Endothelial cell of umbilical vein (primary cell): ENCODE measurements at regions not wholly inside any gene's neighbourhood (a gene's known extent, or its start where the extent isn't known, plus 50 kb on each side); places are given as distances from the start of the nearest gene placed in this dataset.

Experiments used
- BruUV-seq: library from RNA; stranded (reverse); fragments of 400-500 nt; replicated peaks from 2 replicates; lab custom pipeline; 2021; lab: Mats Ljungman, UMichigan
- CTCF ChIA-PET: fragments of 300-600, 350-600 bp; sonication (Branson Sonifier 250); formaldehyde crosslinking; loops from one replicate; lab custom pipeline; 2021; ENCODE audit warnings: antibody characterized with exemption, inconsistent platforms; lab: Charles Lee
- POLR2A ChIA-PET: fragments of 300-600, 350-600 bp; sonication (Branson Sonifier 250); formaldehyde crosslinking; loops from one replicate; lab custom pipeline; 2021; ENCODE audit warnings: antibody characterized with exemption, inconsistent platforms; lab: Charles Lee
- DNase-seq: peaks from one replicate; pipeline ENCODE4 v3.0.0-alpha.2; 2011; ENCODE audit warnings: low read depth, low spot score
- FAIRE-seq: peaks from 2 replicates; lab custom pipeline; 2011; peaks lifted over from hg19 to GRCh38; lab: Jason Lieb, UNC
- H2AFZ ChIP-seq: 2 replicates; pipeline ENCODE4 v1.6.0; 2012; ENCODE audit warnings: low read depth, low read length, control low read depth, inconsistent platforms
- H3K27ac ChIP-seq: 2 replicates; pipeline ENCODE4 v1.5.1; 2011; ENCODE audit warnings: low read depth, mild to moderate bottlenecking, control low read depth, low read length, moderate library complexity; ENCODE audit not compliant: insufficient read depth
- H3K27me3 ChIP-seq, 2 experiments: 2 replicates each; pipeline versions ENCODE4 v1.6.0 to v1.6.1; 2011; ENCODE audit warnings: low read length in 2 of 2, mixed read lengths in 1 of 2; ENCODE audit not compliant: control insufficient read depth in 2 of 2, insufficient read depth in 2 of 2
- H3K36me3 ChIP-seq, 2 experiments: 2 replicates in 1 of 2; 3 replicates in 1 of 2; pipeline ENCODE4 v1.5.1; 2011; ENCODE audit warnings: low read length in 2 of 2, mild to moderate bottlenecking in 1 of 2, moderate library complexity in 1 of 2; ENCODE audit not compliant: control insufficient read depth in 2 of 2, insufficient read depth in 2 of 2; ENCODE audit errors: extremely low read depth in 1 of 2
- H3K4me1 ChIP-seq: 3 replicates; pipeline ENCODE4 v1.5.1; 2011; ENCODE audit warnings: mild to moderate bottlenecking, low read length; ENCODE audit not compliant: control insufficient read depth, insufficient read depth; ENCODE audit errors: extremely low read depth
- H3K4me2 ChIP-seq: 2 replicates; pipeline ENCODE4 v1.6.1; 2011; ENCODE audit warnings: low read length, control low read depth, mixed read lengths; ENCODE audit not compliant: insufficient read depth
- H3K4me3 ChIP-seq, 3 experiments: fragments of 200-600 bp in 1 of 3; sonication (generic), shearing (Covaris generic) in 1 of 3; replicated peaks in 1 of 3; 2 replicates each; pipeline ENCODE4 v1.5.1; 2011 to 2016; ENCODE audit warnings: control low read depth in 3 of 3, low read length in 3 of 3, mild to moderate bottlenecking in 2 of 3, inconsistent platforms in 1 of 3, low read depth in 1 of 3, moderate library complexity in 1 of 3; ENCODE audit not compliant: insufficient read depth in 1 of 3
- H3K79me2 ChIP-seq: 2 replicates; pipeline ENCODE4 v1.6.0; 2012; ENCODE audit warnings: low read length, inconsistent platforms; ENCODE audit not compliant: control insufficient read depth, insufficient read depth
- H3K9ac ChIP-seq: replicated peaks from 2 replicates; pipeline ENCODE3; 2011; ENCODE audit warnings: low read length, control low read depth; ENCODE audit not compliant: insufficient read depth; ENCODE audit errors: extremely low read depth
- H3K9me1 ChIP-seq: replicated peaks from 3 replicates; pipeline ENCODE4 v1.6.0; 2011; ENCODE audit warnings: mild to moderate bottlenecking, low read length; ENCODE audit not compliant: control insufficient read depth, insufficient read depth; ENCODE audit errors: extremely low read depth
- H3K9me3 ChIP-seq: replicated peaks from 2 replicates; pipeline ENCODE4 v1.5.1; 2012; ENCODE audit warnings: low read length, inconsistent platforms; ENCODE audit not compliant: control insufficient read depth, insufficient read depth
- H4K20me1 ChIP-seq: replicated peaks from 2 replicates; pipeline ENCODE3; 2011; ENCODE audit warnings: mild to moderate bottlenecking, low read length; ENCODE audit not compliant: control insufficient read depth, insufficient read depth; ENCODE audit errors: extremely low read depth
- EZH2 ChIP-seq: IDR thresholded peaks from 2 replicates; pipeline ENCODE4 v1.6.1; 2012; ENCODE audit warnings: borderline replicate concordance, low read depth, mild to moderate bottlenecking, moderate library complexity, low read length, inconsistent platforms; ENCODE audit not compliant: severe bottlenecking
- FOS ChIP-seq: IDR thresholded peaks from 2 replicates; pipeline ENCODE4 v1.6.1; 2011; ENCODE audit warnings: mild to moderate bottlenecking, low read length, moderate library complexity, borderline replicate concordance; ENCODE audit not compliant: insufficient read depth
- GATA2 ChIP-seq: IDR thresholded peaks from 2 replicates; pipeline ENCODE4 v1.7.0; 2011; ENCODE audit warnings: low read depth, mild to moderate bottlenecking, moderate library complexity, mixed read lengths, low read length; ENCODE audit not compliant: insufficient read length, insufficient read depth
- JUN ChIP-seq: IDR thresholded peaks from 2 replicates; pipeline ENCODE4 v1.6.1; 2011; ENCODE audit warnings: borderline replicate concordance, low read depth; ENCODE audit not compliant: insufficient read length, insufficient read depth
- MYC ChIP-seq: IDR thresholded peaks from one replicate; pipeline ENCODE4 v1.6.1; 2011; ENCODE audit warnings: mild to moderate bottlenecking, low read depth, low read length
- POLR2A ChIP-seq: IDR thresholded peaks from 2 replicates; pipeline ENCODE4 v1.6.1; 2012; ENCODE audit warnings: low read depth, mild to moderate bottlenecking, control low read depth, low read length
- POLR2AphosphoS5 ChIP-seq: IDR thresholded peaks from 2 replicates; pipeline ENCODE4 v1.6.1; 2012; ENCODE audit warnings: low read depth, mild to moderate bottlenecking, control low read depth, low read length, moderate library complexity; ENCODE audit not compliant: insufficient read depth
- dilution Hi-C: fragments of 300-500 bp; cut with MboI; formaldehyde crosslinking; loops from one replicate; pipeline ENCODE4 v1.15.0; 2019; ENCODE audit warnings: low sequenced_read_pairs; ENCODE audit not compliant: extremely low pct_ligation_motif_present
- intact Hi-C: fragments of 100-400 bp; cut with micrococcal nuclease; formaldehyde crosslinking; loops from one replicate; pipeline ENCODE4 v1.10.0; 2022
- TF ChIP-seq, protein P1 (sequence below), 2 donors: IDR thresholded peaks; 1 replicate in 1 of 2; 2 replicates in 1 of 2; pipeline ENCODE4 v1.5.1; 2011; ENCODE audit warnings: low read length in 2 of 2, mild to moderate bottlenecking in 2 of 2, moderate library complexity in 2 of 2, control low read depth in 1 of 2, inconsistent platforms in 1 of 2, low read depth in 1 of 2; ENCODE audit not compliant: insufficient read depth in 1 of 2; ENCODE audit errors: extremely low read depth in 1 of 2
- TF ChIP-seq, protein P2 (sequence below): IDR thresholded peaks from 2 replicates; pipeline ENCODE4 v1.6.1; 2011; ENCODE audit not compliant: insufficient read depth, insufficient read length

DNA sequence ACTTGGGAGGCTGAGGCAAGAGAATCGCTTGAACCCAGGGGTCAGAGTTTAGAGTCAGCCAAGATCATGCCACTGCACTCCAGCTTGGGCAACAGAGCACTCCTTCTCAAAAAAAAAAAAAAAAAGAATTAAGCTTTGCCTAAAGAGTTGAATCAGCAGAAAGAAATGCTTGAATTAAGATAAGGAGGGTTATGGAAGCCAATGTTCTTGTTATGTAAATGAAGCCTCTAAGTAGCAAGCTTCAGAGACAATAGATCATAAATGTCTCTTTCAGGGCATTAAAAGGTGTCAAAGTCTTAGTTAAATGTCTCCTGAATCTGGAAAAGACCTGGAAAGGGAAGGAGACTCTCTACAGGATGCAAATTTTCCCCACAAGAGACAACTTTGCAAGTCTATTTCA lies 69.7 kb upstream of the FAM83B start:
- H3K9me3 ChIP-seq: no peaks in the 10 kb centered on the region
- no peak overlapping the region for H3K4me2 ChIP-seq
- H3K79me2 ChIP-seq: no peaks in the 10 kb centered on the region
- FAIRE-seq (no peak), DNase-seq (no peak)
- no TSS peak for BruUV-seq
- no peak overlapping the region for H2AFZ ChIP-seq
- intact Hi-C loops: no loop called here
- TF ChIP-seq, protein P1, sequence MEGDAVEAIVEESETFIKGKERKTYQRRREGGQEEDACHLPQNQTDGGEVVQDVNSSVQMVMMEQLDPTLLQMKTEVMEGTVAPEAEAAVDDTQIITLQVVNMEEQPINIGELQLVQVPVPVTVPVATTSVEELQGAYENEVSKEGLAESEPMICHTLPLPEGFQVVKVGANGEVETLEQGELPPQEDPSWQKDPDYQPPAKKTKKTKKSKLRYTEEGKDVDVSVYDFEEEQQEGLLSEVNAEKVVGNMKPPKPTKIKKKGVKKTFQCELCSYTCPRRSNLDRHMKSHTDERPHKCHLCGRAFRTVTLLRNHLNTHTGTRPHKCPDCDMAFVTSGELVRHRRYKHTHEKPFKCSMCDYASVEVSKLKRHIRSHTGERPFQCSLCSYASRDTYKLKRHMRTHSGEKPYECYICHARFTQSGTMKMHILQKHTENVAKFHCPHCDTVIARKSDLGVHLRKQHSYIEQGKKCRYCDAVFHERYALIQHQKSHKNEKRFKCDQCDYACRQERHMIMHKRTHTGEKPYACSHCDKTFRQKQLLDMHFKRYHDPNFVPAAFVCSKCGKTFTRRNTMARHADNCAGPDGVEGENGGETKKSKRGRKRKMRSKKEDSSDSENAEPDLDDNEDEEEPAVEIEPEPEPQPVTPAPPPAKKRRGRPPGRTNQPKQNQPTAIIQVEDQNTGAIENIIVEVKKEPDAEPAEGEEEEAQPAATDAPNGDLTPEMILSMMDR (IDR thresholded peaks at IDR 0.05; ENCODE audit: extremely low read depth in 1 of 2, insufficient read depth in 1 of 2, low read depth in 1 of 2, low read length in 2 of 2): no peak
- TF ChIP-seq JUN (no peak), EZH2 (no peak), FOS (no peak), POLR2AphosphoS5 (no peak), MYC (no peak), GATA2 (no peak), POLR2A (no peak)
- TF ChIP-seq, protein P2, sequence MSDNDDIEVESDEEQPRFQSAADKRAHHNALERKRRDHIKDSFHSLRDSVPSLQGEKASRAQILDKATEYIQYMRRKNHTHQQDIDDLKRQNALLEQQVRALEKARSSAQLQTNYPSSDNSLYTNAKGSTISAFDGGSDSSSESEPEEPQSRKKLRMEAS: no peak
- no peaks in the 10 kb centered on the region for H3K9me1 ChIP-seq
- H3K4me1 ChIP-seq: no peaks in the 10 kb centered on the region
- POLR2A ChIA-PET: no interaction called here
- CTCF ChIA-PET: interaction anchor here (0.6 kb wide), 1 partner anchor 107 kb away, joined by 4 read pairs; no protein-coding TSS in a partner anchor
- no peaks in the 10 kb centered on the region for H3K27me3 ChIP-seq
- no peaks in the 10 kb centered on the region for H3K36me3 ChIP-seq
- no peak overlapping the region for H3K9ac ChIP-seq
- dilution Hi-C loops: no loop called here
- no peak overlapping the region for H3K4me3 ChIP-seq
- no peak overlapping the region for H3K27ac ChIP-seq
- H4K20me1 ChIP-seq: no peaks in the 10 kb centered on the region
